HG02884 (cell line): ENCODE measurements at regions not wholly inside any gene's neighbourhood (a gene's known extent, or its start where the extent isn't known, plus 50 kb on each side); places are given as distances from the start of the nearest gene placed in this dataset.
"Not testable (repeated sequence)": the region's sequence is repeated elsewhere in the genome, so short reads cannot be mapped to it uniquely, and the experiment has no call there.

Experiments used
- ATAC-seq: cut with Tn5 transposase; IDR thresholded peaks from one replicate; pipeline ENCODE4 v1.9.1; 2021; ENCODE audit warnings: mild to moderate bottlenecking, moderate library complexity; ENCODE audit not compliant: unreplicated experiment

DNA sequence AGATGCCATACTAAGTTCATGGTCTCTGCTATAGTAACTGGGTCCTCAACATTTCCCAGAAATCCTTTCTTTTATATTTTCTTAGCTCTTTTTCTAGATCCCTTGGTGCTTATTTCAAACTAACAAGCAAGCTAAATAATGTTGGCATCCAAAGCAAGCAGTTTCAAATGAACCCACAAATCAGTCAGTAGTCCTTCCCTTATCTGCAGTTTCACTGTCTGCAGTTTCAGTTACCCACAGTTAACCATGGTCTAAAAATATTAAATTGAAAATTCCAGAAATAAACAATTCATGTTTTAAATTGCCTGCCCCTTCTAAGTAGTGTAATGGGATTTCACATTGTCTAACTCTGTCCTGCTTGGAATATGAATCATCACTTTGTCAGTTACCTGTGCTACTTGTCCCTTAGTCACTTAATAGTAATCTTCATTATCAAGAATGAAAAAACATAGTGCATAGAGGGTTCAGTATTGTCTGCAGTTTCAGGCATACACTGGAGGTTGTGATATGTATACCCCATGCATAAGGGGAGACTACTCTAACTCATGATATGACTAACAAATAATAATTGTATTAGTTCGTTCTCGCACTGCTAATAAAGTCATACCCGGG lies 633.7 kb downstream of the MECOM start:
- ATAC-seq = no peak

DNA sequence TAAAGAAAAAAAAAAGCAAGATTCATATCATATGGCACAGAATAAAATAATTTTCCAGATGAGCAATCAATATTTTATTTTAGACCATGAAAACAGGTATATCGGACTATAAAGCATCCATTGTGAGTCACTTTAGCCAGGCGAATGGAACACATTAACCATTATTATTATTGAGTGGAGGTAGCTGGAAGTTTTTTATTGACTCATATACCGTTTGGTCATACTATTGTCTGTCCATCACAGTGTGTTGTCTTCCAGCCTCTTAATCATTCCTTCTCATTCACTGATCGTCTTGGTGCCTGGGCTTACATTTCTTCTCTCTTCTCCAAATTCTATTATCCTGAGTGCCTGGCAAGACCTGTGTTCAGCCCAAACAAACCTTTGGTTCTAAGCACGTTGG lies 634.8 kb downstream of the MECOM start:
- no peak for ATAC-seq

DNA sequence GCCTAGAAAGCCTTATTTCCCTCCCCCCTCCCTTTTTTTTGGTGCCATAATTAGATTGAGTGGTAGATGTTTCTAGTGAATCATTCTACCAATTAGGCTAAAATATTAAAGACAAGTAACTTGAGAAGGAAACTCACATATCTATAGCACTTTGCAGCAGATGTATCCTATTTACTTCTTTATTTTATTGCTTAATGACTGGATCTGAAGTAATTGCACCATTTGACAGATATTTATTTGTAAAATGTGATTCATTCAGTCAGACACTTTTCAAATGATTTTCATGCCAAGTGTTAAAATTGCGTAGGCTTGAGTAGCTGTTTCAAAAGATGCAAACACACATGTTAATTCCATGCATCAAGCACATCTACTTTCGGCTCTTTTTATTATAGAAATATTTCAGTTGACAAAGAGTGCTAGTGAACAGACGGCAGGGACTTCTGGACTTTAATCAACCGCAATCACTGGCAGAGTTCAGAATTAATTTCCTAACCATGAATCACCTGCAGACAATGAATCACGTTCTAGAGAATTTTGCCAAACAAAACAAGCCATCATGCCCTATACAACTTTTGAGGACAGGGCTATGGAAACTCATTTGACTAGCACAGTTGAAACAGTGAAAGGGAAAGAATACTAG lies 636.8 kb downstream of the MECOM start:
- ATAC-seq = no peak

DNA sequence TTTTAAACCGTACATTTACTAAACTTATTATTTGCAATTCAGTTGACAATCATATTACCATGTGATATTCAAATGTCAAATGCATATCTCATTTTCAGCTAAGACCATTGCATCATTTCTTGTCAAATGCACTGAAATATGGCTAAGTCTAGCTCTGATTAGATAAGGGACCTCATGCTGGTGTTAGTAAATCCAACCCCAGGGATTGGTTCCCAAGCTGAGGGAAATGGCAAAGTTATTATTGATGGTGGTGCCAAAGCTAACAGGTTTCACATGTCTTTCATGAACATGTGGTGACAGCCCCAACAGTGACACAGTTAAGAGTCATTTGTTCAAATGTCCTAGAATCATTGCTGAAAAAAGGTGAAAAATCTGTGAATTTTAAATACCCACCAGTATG lies 641.1 kb downstream of the MECOM start:
- no peak for ATAC-seq

DNA sequence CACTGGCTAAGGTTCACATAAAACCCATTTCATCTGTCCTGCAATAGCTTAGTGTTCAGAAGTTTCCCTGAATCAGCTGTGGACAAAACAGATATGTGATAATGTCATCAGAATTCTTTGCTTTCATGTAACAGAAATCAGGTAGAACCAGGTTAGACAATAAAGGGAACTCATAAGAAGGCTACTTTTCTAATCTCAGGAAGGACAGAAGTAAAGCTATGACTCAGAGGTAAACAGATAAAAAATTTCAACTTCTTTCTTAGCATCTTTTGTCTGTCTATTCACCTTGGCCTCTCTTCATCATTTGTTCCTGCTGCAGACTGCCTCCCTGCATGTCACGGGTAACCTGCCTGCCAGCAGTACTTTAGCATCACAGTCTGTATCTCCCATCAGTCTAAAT lies 643.1 kb downstream of the MECOM start:
- ATAC-seq = no peak

DNA sequence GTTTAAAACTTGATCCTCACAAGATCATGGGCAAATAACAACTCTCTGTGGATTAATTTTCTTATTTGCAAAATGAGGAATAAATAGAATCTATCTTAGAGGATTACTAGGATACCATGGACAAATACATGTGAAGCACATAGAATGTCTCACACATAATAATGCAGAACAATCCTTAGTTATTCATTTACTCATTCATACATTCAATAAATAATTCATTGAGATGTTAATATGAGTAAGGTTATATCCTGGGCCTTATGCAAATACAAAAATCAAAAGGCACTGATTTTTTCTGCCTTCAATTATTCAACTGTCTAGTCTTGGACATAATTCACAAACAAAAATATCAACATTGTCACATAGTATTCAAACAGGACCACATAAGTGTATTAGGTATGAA lies 654.1 kb downstream of the MECOM start:
- no peak for ATAC-seq

DNA sequence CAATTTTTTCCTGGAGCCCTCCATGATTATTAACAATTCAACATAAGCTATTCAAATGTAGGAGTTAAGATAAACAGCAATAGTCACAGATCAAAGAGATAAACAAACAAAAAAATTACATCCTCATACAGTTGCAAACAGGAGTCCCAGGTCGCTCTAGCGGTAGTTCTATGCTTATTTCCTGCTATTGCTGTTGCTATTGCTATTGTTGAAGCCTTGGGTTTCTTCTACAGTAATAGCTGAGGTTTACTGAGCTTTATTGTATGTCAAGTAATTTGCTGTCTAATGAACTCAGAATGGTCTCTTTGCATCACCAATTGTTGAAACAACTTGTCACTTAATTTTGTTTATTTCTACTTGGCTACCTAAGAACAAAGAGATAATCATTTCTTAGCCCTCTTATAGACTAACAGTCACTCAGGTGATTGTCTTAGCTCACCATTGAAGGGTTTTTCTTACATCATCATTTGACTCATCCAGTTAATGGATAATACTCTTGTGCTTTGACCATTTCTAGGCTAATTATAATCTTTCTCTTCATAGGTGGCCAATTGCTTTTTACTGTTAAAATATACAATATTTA lies 654.6 kb downstream of the MECOM start:
- no peak for ATAC-seq

DNA sequence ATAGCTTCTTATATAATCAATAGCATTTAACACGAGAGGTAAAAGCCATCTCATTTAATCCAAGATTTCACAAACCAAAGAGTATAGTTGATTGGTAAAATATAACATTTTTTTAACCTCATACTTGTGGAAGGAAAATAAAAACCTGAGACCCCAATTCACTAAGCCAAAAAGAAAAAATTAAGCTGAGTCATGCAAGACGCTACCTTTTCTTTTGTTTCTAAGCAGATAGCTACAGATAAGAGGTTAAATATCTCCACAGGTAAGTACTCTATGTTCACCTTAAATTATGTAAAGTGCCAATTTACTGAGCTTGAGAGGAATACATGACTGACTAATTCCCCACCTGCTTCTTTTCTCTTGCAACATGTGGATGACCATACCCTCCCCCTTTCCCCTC lies 656.4 kb downstream of the MECOM start:
- no peak for ATAC-seq

DNA sequence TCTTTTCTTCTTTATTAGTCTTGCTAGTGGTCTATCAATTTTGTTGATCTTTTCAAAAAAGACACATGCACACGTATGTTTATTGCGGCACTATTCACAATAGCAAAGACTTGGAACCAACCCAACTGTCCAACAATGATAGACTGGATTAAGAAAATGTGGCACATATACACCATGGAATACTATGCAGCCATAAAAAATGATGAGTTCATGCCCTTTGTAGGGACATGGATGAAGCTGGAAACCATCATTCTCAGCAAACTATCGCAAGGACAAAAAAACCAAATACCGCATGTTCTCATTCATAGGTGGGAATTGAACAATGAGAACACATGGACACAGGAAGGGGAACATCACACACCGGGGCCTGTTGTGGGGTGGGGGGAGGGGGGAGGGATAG lies 657.1 kb downstream of the MECOM start:
- not testable (repeated sequence) for ATAC-seq

DNA sequence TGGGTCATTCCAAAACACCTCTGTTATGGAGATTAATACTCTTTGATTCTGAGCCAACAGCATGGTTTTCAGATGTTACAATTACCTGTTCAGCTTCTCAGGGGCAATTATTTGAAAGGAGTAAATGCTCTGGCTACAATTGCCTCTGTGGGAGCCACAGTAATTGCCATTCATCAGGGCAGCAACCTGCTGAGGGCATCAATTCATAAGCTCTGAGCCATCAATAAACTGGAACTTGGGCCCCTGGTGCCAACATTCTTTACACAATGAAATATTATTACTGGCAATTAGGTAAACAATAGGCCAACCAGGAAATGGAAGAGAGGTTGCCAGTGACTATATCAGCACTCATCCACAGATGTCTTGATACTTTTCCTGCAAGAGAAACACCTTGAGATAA lies 660.8 kb downstream of the MECOM start:
- ATAC-seq = no peak

DNA sequence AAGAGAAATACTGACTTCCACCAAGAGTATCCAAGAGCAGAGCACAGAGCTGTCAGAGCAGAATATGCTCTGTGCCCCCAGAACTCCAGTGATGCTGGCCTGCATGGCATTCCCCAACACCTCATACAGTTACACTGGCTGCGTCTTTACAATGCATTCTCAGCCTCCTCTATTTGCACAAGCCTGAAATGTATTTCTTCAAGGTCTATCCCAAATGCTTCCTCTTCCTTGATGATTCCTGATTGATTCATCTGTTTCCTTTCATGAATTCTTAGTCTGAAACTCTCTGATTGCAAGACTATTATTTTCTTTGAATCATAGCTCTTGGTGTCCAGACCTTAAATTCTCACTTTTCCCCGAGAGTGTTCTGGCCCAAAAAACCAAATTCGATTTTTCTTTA lies 664.7 kb downstream of the MECOM start:
- no peak for ATAC-seq

DNA sequence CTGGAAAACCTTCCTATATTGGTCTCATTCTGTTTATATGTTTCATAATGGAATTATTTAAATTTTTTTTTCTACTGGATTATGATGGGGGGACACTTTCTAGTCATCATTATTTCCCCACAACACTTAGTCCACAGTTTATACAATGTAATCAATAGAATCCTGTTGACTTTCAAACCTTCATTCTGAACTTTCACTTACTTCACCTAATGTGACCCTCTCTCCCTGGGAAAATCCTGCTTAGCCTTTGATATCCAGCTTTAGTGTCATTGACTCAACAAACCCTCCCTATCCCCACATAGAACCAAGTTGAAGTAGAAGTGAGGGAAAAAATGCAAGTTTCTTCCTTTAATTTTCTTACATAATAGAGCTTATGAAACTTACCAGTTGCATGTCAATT lies 666.0 kb downstream of the MECOM start:
- ATAC-seq = no peak

DNA sequence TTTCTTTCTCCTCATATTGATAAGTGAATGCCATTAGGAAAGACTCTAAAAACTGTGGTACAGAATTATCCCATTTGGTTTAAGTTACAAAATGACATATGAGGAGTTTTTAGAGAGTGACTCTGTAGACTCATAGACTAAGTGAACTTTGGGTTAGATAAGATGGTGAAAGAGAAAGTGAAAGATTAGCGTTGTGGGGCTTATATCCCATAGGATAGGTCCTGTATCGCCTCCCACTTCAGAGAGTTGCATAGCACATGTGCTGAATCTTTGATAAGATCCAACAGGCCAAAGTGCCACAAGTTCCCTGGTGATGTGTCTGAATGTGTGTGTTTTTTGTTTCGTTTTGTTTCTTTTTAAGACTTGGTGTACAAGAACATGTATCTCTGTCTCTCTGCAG lies 666.9 kb downstream of the MECOM start:
- no peak for ATAC-seq

DNA sequence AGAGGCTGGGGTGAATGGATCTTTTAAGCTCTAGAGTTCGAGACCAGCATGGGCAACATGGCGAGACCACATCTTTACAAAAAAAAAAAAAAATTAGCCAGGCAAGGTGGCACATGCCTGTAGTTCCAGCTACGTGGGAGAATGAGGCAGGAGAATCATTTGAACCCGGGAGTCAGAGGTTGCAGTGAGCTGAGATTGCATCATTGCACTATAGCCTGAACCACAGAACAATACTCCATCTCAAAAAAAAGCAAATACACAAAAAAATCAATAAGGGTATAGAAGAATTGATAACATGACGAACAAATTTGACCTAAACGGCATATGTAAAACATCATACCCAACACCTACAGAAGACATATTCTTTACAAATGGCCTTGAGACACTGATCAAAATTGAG lies 668.4 kb downstream of the MECOM start:
- no peak for ATAC-seq

DNA sequence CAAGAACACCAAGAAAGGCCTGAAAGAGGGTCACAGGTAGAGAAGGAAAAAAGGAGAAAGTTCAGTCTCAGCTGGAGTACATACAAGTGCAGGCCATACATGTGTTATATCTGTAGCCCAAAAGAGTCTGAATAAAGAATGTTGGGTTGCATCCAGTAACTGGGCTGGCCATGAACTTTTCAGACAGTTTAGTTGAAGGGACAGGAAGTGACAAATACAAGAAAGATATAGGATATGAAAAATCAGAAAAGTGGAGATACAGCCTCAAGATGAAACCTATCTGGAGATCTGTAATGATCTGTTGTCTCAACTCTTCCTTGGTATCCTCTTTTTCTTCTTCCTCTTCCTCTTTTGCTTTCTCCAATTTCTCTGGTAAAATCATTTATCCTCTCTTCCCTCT lies 671.7 kb downstream of the MECOM start:
- no peak for ATAC-seq

DNA sequence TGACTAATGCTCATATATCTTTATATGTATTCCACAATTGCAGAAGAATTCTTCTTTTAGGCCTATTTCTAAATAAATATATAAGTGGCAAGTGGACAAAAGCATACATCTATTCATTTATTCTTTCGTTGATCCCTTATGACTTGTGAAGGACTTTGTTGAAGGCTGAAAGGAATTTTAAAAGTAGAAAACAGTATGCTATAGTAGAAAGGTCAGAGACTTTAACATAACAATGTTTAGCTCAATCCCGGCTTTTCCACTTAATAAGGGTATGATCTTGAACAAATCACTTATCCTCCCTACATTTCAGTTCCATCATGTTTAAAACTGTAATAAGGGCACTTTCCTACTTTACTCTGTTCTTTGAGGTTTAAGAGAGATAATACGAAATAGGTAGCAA lies 672.9 kb downstream of the MECOM start:
- ATAC-seq = no peak

DNA sequence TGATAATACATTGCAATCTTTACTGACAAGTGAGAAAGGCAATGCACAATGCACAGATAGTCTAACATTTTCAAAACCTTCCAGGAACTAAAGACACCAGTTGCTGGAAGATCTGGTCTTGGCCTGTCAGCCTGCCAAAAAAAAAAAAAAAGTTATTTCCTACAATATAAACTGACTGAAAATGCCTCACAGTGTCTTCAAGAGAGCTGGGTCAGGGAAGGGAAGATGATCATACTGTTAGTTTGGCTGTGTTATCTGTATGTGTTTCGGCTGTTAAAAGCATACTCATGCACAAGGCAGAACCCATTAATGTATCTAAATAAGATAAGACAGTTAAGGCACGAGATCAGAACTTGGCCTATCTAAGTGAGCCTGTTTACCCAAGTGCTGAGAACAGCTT lies 673.4 kb downstream of the MECOM start:
- no peak for ATAC-seq

DNA sequence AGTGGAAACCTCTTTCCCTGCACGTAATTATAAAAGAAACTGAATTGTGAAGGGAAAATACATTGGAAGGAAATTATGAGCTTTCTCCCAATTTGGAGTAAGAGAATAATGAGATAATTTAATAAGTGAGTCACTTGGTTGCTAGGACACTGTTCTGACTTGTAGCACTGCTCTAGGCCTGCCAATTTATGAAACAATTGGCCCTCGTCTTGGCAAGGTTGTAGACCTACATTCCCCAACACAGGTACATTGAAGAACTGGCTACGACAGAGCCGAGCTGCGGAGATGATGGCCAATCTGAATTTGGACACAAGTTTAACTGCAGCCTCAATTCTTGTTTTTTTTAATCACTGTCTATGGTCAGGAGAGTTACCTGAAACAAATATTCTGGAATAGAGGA lies 674.1 kb downstream of the MECOM start:
- ATAC-seq = no peak

DNA sequence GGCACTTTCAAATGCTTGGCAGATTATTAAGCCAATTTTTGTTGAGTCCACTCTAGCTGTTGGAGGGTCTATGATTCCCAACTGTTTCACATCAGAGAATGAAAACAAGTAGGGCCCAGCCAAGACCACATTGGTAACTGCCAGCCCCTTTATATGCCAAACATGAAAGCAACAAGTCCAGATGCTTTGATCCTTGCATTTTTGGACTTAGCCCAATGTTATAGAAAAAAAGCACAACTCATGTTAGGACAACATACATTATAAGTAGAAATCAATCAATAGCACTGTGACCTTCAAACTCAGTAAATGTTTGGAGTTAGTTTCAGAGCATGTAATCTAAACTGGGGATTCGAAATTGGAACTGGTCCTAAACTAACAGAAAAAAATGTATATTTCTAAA lies 674.7 kb downstream of the MECOM start:
- no peak for ATAC-seq

DNA sequence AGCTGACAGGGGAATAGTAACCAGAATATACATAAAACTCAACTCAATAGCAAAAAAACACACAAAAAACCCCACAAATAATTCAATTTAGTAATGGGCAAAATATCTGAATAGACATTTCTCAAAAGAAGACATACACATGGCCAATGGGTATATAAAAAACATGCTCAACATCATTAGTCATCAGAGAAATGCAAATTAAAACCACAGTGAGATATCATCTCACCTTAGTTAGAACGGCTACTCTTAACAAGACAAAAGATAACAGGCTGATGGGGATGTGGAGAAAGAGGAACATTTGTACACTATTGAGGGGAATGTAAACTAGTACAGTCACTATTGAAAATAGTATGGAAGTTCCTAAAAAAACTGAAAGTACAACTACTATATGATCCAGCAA lies 678.6 kb downstream of the MECOM start:
- no peak for ATAC-seq

DNA sequence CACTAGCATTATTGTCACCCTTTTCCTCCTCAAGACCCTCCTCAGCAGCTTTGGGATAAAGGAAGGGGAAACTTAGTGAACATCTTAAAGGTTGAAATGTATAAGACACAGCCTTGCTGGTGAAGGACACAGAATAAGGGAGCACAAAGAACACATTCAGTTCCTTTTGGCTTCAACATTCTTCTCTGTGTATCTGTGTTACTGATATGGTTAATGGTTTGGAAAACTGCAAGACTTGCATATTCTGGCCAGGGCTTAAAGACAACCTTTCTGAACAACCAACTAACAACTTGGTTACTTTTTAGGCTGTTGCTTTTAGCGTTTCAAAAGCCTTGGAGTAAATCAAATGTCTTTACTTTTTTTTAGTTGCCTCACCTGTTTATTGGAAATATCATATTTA lies 680.5 kb downstream of the MECOM start:
- no peak for ATAC-seq

DNA sequence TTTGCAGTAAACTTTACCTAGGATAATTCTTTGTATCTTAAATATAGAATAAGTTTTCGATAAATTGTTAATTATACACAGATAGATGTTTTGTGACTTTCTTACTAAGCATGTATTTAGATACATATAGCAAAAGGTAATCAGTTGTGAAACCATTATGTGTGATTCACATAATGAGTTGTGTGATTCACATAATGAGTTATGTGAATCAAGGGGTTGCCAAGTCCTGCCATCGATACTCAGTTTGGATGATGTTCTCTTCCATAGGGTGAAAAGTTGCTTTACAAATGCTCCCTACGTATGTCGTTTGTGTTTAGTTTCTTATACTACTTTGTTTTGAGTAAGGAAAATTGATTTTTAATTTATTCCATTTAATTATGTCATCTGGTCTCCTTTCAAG lies 682.1 kb downstream of the MECOM start:
- ATAC-seq = no peak
